ENCODE measurements at regions not wholly inside any gene's neighbourhood (a gene's known extent, or its start where the extent isn't known, plus 50 kb on each side); places are given as distances from the start of the nearest gene placed in this dataset.

DNA sequence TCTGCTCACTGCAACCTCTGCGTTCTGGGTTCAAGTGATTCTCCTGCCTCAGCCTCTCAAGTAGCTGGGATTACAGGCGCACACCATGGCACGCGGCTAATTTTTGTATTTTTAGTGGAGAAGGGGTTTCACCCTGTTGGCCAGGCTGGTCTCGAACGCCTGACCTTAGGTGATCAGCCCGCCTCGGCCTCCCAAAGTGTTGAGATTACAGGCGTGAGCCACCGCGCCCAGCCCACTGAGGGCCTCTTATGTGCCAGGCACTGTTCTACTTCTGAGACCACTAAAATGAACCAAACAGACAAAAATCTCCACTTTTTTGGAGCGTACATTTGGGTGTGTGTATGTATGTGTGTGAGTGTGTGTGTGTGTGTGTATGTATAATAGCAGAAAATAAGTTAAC, 117.2 kb upstream of the H2AZ1 start:
- Histone ChIP-seq H2AFZ (ENCODE audit: low read length) (no peak overlapping the region), H3K79me2 (ENCODE audit: insufficient read depth, low read length) (no peaks in the 10 kb centered on the region), H3K27me3 (ENCODE audit: insufficient read depth, low read length) (no peaks in the 10 kb centered on the region), H3K9me2 (ENCODE audit: low read depth, low read length) (no peaks in the 10 kb centered on the region), H3K4me1 (ENCODE audit: insufficient read depth, low read length, severe bottlenecking) (no peaks in the 10 kb centered on the region), H3K36me3 (ENCODE audit: insufficient read depth, low read length) (no peaks in the 10 kb centered on the region), H4K20me1 (ENCODE audit: insufficient read depth, low read length) (no peaks in the 10 kb centered on the region), H3K9ac (ENCODE audit: low read length) (no peak overlapping the region), H3K27ac (ENCODE audit: low read depth, low read length, poor library complexity, severe bottlenecking) (no peak overlapping the region), H3K9me3 (ENCODE audit: low read length) (no peaks in the 10 kb centered on the region), H3K4me3 (ENCODE audit: low read depth, low read length, poor library complexity, severe bottlenecking) (no peak overlapping the region), H3F3A (ENCODE audit: insufficient read depth, low read length) (no peaks in the 10 kb centered on the region), H3K4me2 (ENCODE audit: low read length) (no peak overlapping the region)
- no peak for TF ChIP-seq CTCF (IDR thresholded peaks at IDR 0.05; ENCODE audit: low read length)
- TF ChIP-seq EZH2 (IDR thresholded peaks at IDR 0.05; ENCODE audit: borderline replicate concordance, low read length), result no peak

DNA sequence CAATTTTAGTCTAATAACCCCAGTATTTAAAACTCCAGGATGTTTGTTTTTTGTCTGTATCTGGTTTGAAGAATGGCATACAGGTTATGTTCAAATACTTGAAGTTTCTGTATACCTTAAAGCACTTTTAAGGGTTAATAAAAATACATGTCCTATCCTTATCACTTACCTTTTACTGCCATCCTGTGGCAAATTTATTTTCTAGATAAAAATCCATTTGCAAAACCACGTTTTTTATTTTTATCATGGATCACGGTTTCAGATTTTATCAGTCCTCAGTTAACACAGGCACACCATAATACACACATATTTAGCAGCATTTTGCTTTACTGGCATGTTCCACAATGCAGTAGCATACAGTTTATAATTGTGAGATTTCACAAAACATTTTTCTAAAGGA, 113.3 kb upstream of the H2AZ1 start:
- peak; percentile 30; the same call in 1 of the 2 replicates for TF ChIP-seq CTCF (IDR thresholded peaks at IDR 0.05; ENCODE audit: low read length)
- no peak for TF ChIP-seq EZH2 (IDR thresholded peaks at IDR 0.05; ENCODE audit: borderline replicate concordance, low read length)

DNA sequence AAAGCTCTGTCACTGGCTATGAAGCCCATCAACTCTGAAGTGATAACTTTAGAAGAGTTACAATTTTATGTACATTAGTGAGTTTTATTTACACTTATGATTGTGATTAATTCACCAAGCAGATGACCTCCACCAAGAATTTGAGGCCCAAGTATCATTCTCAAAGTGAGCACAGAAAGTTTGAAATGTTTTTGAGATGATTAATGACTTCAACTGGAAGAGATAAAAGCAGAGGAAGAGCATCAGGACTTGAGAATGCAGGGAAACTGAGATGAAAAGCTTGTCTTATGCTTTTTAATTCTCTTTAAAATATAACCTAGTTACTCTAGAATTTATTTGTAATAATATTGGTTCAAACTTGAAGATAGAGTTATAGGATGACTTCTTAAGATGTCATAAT, 112.8 kb upstream of the H2AZ1 start:
- no peaks in the 10 kb centered on the region for H3K9me2 ChIP-seq (ENCODE audit: low read depth, low read length)
- no peaks in the 10 kb centered on the region for H3K27me3 ChIP-seq (ENCODE audit: insufficient read depth, low read length)
- H3K27ac ChIP-seq (ENCODE audit: low read depth, low read length, poor library complexity, severe bottlenecking), result no peak overlapping the region
- H3K4me3 ChIP-seq (ENCODE audit: low read depth, low read length, poor library complexity, severe bottlenecking), result no peak overlapping the region
- no peaks in the 10 kb centered on the region for H3F3A ChIP-seq (ENCODE audit: insufficient read depth, low read length)
- no peak overlapping the region for H3K9ac ChIP-seq (ENCODE audit: low read length)
- H3K36me3 ChIP-seq (ENCODE audit: insufficient read depth, low read length), result no peaks in the 10 kb centered on the region
- H3K79me2 ChIP-seq (ENCODE audit: insufficient read depth, low read length), result no peaks in the 10 kb centered on the region
- no peaks in the 10 kb centered on the region for H3K4me1 ChIP-seq (ENCODE audit: insufficient read depth, low read length, severe bottlenecking)
- no peak overlapping the region for H3K4me2 ChIP-seq (ENCODE audit: low read length)
- no peaks in the 10 kb centered on the region for H4K20me1 ChIP-seq (ENCODE audit: insufficient read depth, low read length)
- H3K9me3 ChIP-seq (ENCODE audit: low read length), result no peaks in the 10 kb centered on the region
- H2AFZ ChIP-seq (ENCODE audit: low read length), result no peak overlapping the region
- no peak for TF ChIP-seq EZH2 (IDR thresholded peaks at IDR 0.05; ENCODE audit: borderline replicate concordance, low read length)
- no peak for TF ChIP-seq CTCF (IDR thresholded peaks at IDR 0.05; ENCODE audit: low read length)

More for the DNA sequence above, 113.3 kb upstream of the H2AZ1 start:
- Histone ChIP-seq H3K4me1 (ENCODE audit: insufficient read depth, low read length, severe bottlenecking) (no peaks in the 10 kb centered on the region), H2AFZ (ENCODE audit: low read length) (no peak overlapping the region), H3K79me2 (ENCODE audit: insufficient read depth, low read length) (no peaks in the 10 kb centered on the region), H3K9ac (ENCODE audit: low read length) (no peak overlapping the region), H3K9me2 (ENCODE audit: low read depth, low read length) (no peaks in the 10 kb centered on the region), H3F3A (ENCODE audit: insufficient read depth, low read length) (no peaks in the 10 kb centered on the region), H3K9me3 (ENCODE audit: low read length) (no peaks in the 10 kb centered on the region), H3K4me2 (ENCODE audit: low read length) (no peak overlapping the region), H3K27me3 (ENCODE audit: insufficient read depth, low read length) (no peaks in the 10 kb centered on the region), H3K4me3 (ENCODE audit: low read depth, low read length, poor library complexity, severe bottlenecking) (no peak overlapping the region), H3K36me3 (ENCODE audit: insufficient read depth, low read length) (no peaks in the 10 kb centered on the region), H4K20me1 (ENCODE audit: insufficient read depth, low read length) (no peaks in the 10 kb centered on the region), H3K27ac (ENCODE audit: low read depth, low read length, poor library complexity, severe bottlenecking) (no peak overlapping the region)
